Breast epithelium (tissue), 4 donors: ENCODE measurements at regions not wholly inside any gene's neighbourhood (a gene's known extent, or its start where the extent isn't known, plus 50 kb on each side); places are given as distances from the start of the nearest gene placed in this dataset.

Experiments
- DNase-seq, 2 donors: peaks; one replicate each; pipeline ENCODE4 v3.0.0-alpha.2; 2019; ENCODE audit warnings: low spot score in 2 of 2
- H3K27ac ChIP-seq, 2 donors: fragments of 200-600 bp; sonication (generic) in 1 of 2; one replicate each; pipeline ENCODE4 v1.5.1; 2016 to 2019; ENCODE audit warnings: mild to moderate bottlenecking in 1 of 2
- H3K27me3 ChIP-seq, 2 donors: fragments of 200-600 bp; sonication (generic) in 1 of 2; one replicate each; pipeline versions ENCODE4 v1.5.1 to v1.6.0; 2017 to 2019; ENCODE audit warnings: control low read depth in 1 of 2, mild to moderate bottlenecking in 1 of 2
- H3K36me3 ChIP-seq: fragments of 200-600 bp; one replicate; pipeline ENCODE4 v1.5.1; 2019
- H3K4me1 ChIP-seq, 2 donors: fragments of 200-600 bp; sonication (generic); one replicate each; pipeline ENCODE4 v1.5.1; 2016 to 2019; ENCODE audit warnings: control low read depth in 1 of 2
- H3K4me3 ChIP-seq, 3 donors: fragments of 200-600 bp; sonication (generic); 1 replicate in 2 of 3; 2 replicates in 1 of 3; pipeline ENCODE4 v1.5.1; 2016 to 2019; ENCODE audit warnings: mild to moderate bottlenecking in 3 of 3, moderate library complexity in 2 of 3
- H3K9me3 ChIP-seq, 2 donors: fragments of 200-600 bp; sonication (generic) in 1 of 2; one replicate each; pipeline ENCODE4 v1.5.1; 2016 to 2019; ENCODE audit warnings: control low read depth in 1 of 2
- CTCF ChIP-seq, 3 donors: fragments of 450-650 bp; IDR thresholded peaks; one replicate each; pipeline ENCODE4 v1.5.1; 2016 to 2017; ENCODE audit warnings: antibody characterized with exemption in 3 of 3, mild to moderate bottlenecking in 3 of 3, moderate library complexity in 3 of 3
- POLR2A ChIP-seq: fragments of 450-650 bp; IDR thresholded peaks from one replicate; pipeline ENCODE4 v1.6.1; 2016; ENCODE audit warnings: antibody characterized with exemption, mild to moderate bottlenecking, moderate library complexity
- POLR2AphosphoS5 ChIP-seq, 3 donors: sonication (generic); formaldehyde crosslinking; IDR thresholded peaks; one replicate each; pipeline ENCODE4 v1.6.1; 2017; ENCODE audit warnings: antibody characterized with exemption in 3 of 3
- intact Hi-C: fragments of 100-400 bp; cut with DNase I; formaldehyde crosslinking; loops from one replicate; pipeline ENCODE4 v1.15.1; 2023; ENCODE audit warnings: low total_unique reads

GRCh38 chr3:152056073-152056472, 182.6 kb downstream of the SUCNR1 start:
- no peak for TF ChIP-seq POLR2AphosphoS5 (IDR thresholded peaks at IDR 0.05)
- TF ChIP-seq CTCF (IDR thresholded peaks at IDR 0.05) = no peak
- no peak for TF ChIP-seq POLR2A
- intact Hi-C loops = no loop called here
- DNase-seq = no peak
- Histone ChIP-seq H3K4me1 (no peaks in the 10 kb centered on the region), H3K27ac (no peak overlapping the region), H3K9me3 (no peaks in the 10 kb centered on the region), H3K36me3 (no peaks in the 10 kb centered on the region), H3K27me3 (no peaks in the 10 kb centered on the region), H3K4me3 (no peak overlapping the region)

GRCh38 chr3:152056481-152056880, 183.0 kb downstream of the SUCNR1 start:
- no peak overlapping the region for H3K27ac ChIP-seq
- H3K36me3 ChIP-seq = no peaks in the 10 kb centered on the region
- no peaks in the 10 kb centered on the region for H3K9me3 ChIP-seq
- H3K4me1 ChIP-seq = no peaks in the 10 kb centered on the region
- H3K4me3 ChIP-seq = no peak overlapping the region
- no peaks in the 10 kb centered on the region for H3K27me3 ChIP-seq
- DNase-seq = no peak
- intact Hi-C loops = no loop called here
- TF ChIP-seq POLR2AphosphoS5 (IDR thresholded peaks at IDR 0.05) (no peak), POLR2A (no peak), CTCF (IDR thresholded peaks at IDR 0.05) (no peak)

GRCh38 chr3:152056987-152057386, 183.5 kb downstream of the SUCNR1 start:
- intact Hi-C loops = no loop called here
- H3K4me3 ChIP-seq = no peak overlapping the region
- no peaks in the 10 kb centered on the region for H3K36me3 ChIP-seq
- H3K27ac ChIP-seq = no peak overlapping the region
- H3K9me3 ChIP-seq = no peaks in the 10 kb centered on the region
- TF ChIP-seq CTCF (IDR thresholded peaks at IDR 0.05) (no peak), POLR2A (no peak), POLR2AphosphoS5 (IDR thresholded peaks at IDR 0.05) (no peak)
- H3K4me1 ChIP-seq = no peaks in the 10 kb centered on the region
- H3K27me3 ChIP-seq = no peaks in the 10 kb centered on the region
- no peak for DNase-seq

GRCh38 chr3:152058856-152059255, 185.4 kb downstream of the SUCNR1 start:
- no peak overlapping the region for H3K27ac ChIP-seq
- H3K4me3 ChIP-seq = no peak overlapping the region
- no peaks in the 10 kb centered on the region for H3K27me3 ChIP-seq
- no peaks in the 10 kb centered on the region for H3K4me1 ChIP-seq
- TF ChIP-seq POLR2A = no peak
- no peak for TF ChIP-seq POLR2AphosphoS5 (IDR thresholded peaks at IDR 0.05)
- no peak for TF ChIP-seq CTCF (IDR thresholded peaks at IDR 0.05)
- intact Hi-C loops = no loop called here
- DNase-seq = no peak
- no peaks in the 10 kb centered on the region for H3K36me3 ChIP-seq
- H3K9me3 ChIP-seq = no peaks in the 10 kb centered on the region

DNA sequence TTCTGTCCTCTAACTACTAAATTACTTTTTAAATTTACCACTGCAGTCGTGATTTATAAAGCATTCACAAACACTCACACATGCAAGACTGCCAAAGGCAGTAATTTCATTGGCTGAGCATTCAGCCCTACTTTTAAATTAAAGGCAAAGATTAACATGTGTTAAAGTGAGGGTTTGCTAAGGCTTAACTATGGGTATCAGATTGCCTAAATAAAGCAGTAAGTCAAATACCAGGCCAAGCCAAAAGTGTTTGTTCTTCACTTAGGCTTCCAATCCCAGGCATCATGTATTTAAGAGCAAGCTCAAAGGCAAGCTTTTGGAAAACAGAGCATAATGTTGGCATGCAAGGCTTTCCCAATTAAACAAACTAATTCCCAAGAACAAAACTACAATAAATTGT, 187.3 kb downstream of the SUCNR1 start:
- no peak for TF ChIP-seq POLR2AphosphoS5 (IDR thresholded peaks at IDR 0.05)
- no peak for TF ChIP-seq POLR2A
- no peak for TF ChIP-seq CTCF (IDR thresholded peaks at IDR 0.05)
- no peak overlapping the region for H3K4me3 ChIP-seq
- no peaks in the 10 kb centered on the region for H3K4me1 ChIP-seq
- H3K27me3 ChIP-seq = no peaks in the 10 kb centered on the region
- intact Hi-C loops = no loop called here
- H3K27ac ChIP-seq = no peak overlapping the region
- no peaks in the 10 kb centered on the region for H3K36me3 ChIP-seq
- no peak for DNase-seq
- no peaks in the 10 kb centered on the region for H3K9me3 ChIP-seq
